IMR-90 (cell line): ENCODE measurements at regions not wholly inside any gene's neighbourhood (a gene's known extent, or its start where the extent isn't known, plus 50 kb on each side); places are given as distances from the start of the nearest gene placed in this dataset.

Experiments
- ATAC-seq: fragments of 200-7000 bp; cut with Tn5 transposase; 2 replicates; pipeline ENCODE4 v1.9.1; 2020; ENCODE audit warnings: low read depth, mild to moderate bottlenecking, moderate library complexity
- BruUV-seq: library from RNA; stranded (reverse); fragments of 400-500 nt; replicated peaks from 2 replicates; lab custom pipeline; 2021; lab: Mats Ljungman, UMichigan
- CTCF ChIA-PET: fragments of 300-600 bp; formaldehyde crosslinking; extraction: SDS; loops from one replicate; lab custom pipeline; 2021; ENCODE audit warnings: antibody characterized with exemption; lab: Yijun Ruan, JAX
- POLR2A ChIA-PET: fragments of 300-600 bp; sonication (Branson Sonifier 250); formaldehyde crosslinking; loops from one replicate; lab custom pipeline; 2022; ENCODE audit warnings: antibody characterized with exemption; ENCODE audit not compliant: unreplicated experiment; lab: Charles Lee
- DNase-seq: peaks from one replicate; pipeline ENCODE4 v3.0.0; 2013
- H2AFZ ChIP-seq: replicated peaks from 2 replicates; pipeline ENCODE3; 2013; ENCODE audit warnings: low read length, mild to moderate bottlenecking; ENCODE audit not compliant: poor library complexity
- H2AK5ac ChIP-seq: 2 replicates; pipeline ENCODE4 v1.6.1; 2013; ENCODE audit warnings: low read depth, low read length, inconsistent platforms
- H2AK9ac ChIP-seq: replicated peaks from 2 replicates; pipeline ENCODE3; 2013; ENCODE audit warnings: mild to moderate bottlenecking, low read depth, low read length, moderate library complexity; ENCODE audit not compliant: poor library complexity
- H2BK120ac ChIP-seq: 2 replicates; pipeline ENCODE4 v1.6.1; 2013; ENCODE audit warnings: low read depth, low read length, inconsistent platforms
- H2BK15ac ChIP-seq: 3 replicates; pipeline ENCODE4 v1.6.1; 2013; ENCODE audit warnings: low read depth, low read length, inconsistent platforms
- H2BK20ac ChIP-seq: 2 replicates; pipeline ENCODE4 v1.6.1; 2013; ENCODE audit warnings: low read depth, mild to moderate bottlenecking, inconsistent platforms, low read length, moderate library complexity
- H2BK5ac ChIP-seq: 2 replicates; pipeline ENCODE4 v1.6.1; 2013; ENCODE audit warnings: mild to moderate bottlenecking, low read depth, low read length, inconsistent platforms; ENCODE audit not compliant: poor library complexity, severe bottlenecking
- H3K14ac ChIP-seq: replicated peaks from 2 replicates; pipeline ENCODE4 v1.6.1; 2013; ENCODE audit warnings: low read depth, low read length, inconsistent platforms
- H3K18ac ChIP-seq: 2 replicates; pipeline ENCODE4 v1.6.1; 2013; ENCODE audit warnings: low read depth, low read length, control low read depth
- H3K23ac ChIP-seq: 2 replicates; pipeline ENCODE4 v1.6.1; 2013; ENCODE audit warnings: low read depth, low read length, inconsistent platforms
- H3K27ac ChIP-seq: 2 replicates; pipeline ENCODE4 v1.5.1; 2013; ENCODE audit warnings: mild to moderate bottlenecking, control low read depth, low read length; ENCODE audit not compliant: insufficient read depth
- H3K27me3 ChIP-seq: 2 replicates; pipeline ENCODE4 v1.6.1; 2013; ENCODE audit warnings: low read length; ENCODE audit not compliant: control insufficient read depth, insufficient read depth
- H3K36me3 ChIP-seq: 2 replicates; pipeline ENCODE4 v1.6.1; 2013; ENCODE audit warnings: low read length, mixed read lengths; ENCODE audit not compliant: control insufficient read depth, insufficient read depth
- H3K4ac ChIP-seq: 2 replicates; pipeline ENCODE4 v1.6.1; 2013; ENCODE audit warnings: low read depth, low read length, inconsistent platforms
- H3K4me1 ChIP-seq: 2 replicates; pipeline ENCODE4 v1.6.1; 2013; ENCODE audit warnings: low read length, mixed read lengths; ENCODE audit not compliant: control insufficient read depth, insufficient read depth
- H3K4me2 ChIP-seq: 2 replicates; pipeline ENCODE4 v1.6.1; 2013; ENCODE audit warnings: low read depth, mild to moderate bottlenecking, control low read depth, low read length, moderate library complexity
- H3K4me3 ChIP-seq: 2 replicates; pipeline ENCODE4 v1.5.1; 2013; ENCODE audit warnings: low read depth, mild to moderate bottlenecking, control low read depth, low read length, moderate library complexity; ENCODE audit not compliant: insufficient read depth
- H3K56ac ChIP-seq: 2 replicates; pipeline ENCODE4 v1.6.1; 2013; ENCODE audit warnings: low read length, inconsistent platforms; ENCODE audit not compliant: insufficient read depth; ENCODE audit errors: extremely low read depth
- H3K79me1 ChIP-seq, 2 experiments: 2 replicates each; pipeline ENCODE4 v1.6.1; 2013; ENCODE audit warnings: low read length in 2 of 2, inconsistent platforms in 1 of 2, low read depth in 1 of 2
- H3K9ac ChIP-seq: 2 replicates; pipeline ENCODE4 v1.6.1; 2013; ENCODE audit warnings: low read depth, low read length, control low read depth
- H3K9me1 ChIP-seq: 2 replicates; pipeline ENCODE4 v1.6.1; 2013; ENCODE audit warnings: low read length, inconsistent platforms; ENCODE audit not compliant: insufficient read depth
- H3K9me3 ChIP-seq: 2 replicates; pipeline ENCODE4 v1.6.1; 2013; ENCODE audit warnings: low read length; ENCODE audit not compliant: control insufficient read depth, insufficient read depth
- H4K20me1 ChIP-seq: 2 replicates; pipeline ENCODE4 v1.6.1; 2013; ENCODE audit warnings: low read length, inconsistent platforms; ENCODE audit not compliant: insufficient read depth
- H4K5ac ChIP-seq: 2 replicates; pipeline ENCODE4 v1.6.1; 2013; ENCODE audit warnings: mild to moderate bottlenecking, low read depth, low read length, control low read depth
- H4K8ac ChIP-seq, 2 experiments: 2 replicates each; pipeline ENCODE4 v1.6.1; 2013; ENCODE audit warnings: low read depth in 2 of 2, low read length in 2 of 2, control low read depth in 1 of 2, inconsistent platforms in 1 of 2
- H4K91ac ChIP-seq: 2 replicates; pipeline ENCODE4 v1.6.1; 2013; ENCODE audit warnings: low read depth, low read length, inconsistent platforms; ENCODE audit not compliant: insufficient read depth
- CEBPB ChIP-seq: IDR thresholded peaks from 2 replicates; pipeline ENCODE4 v1.6.1; 2012; ENCODE audit warnings: low read depth, low read length, improper control_type of control experiment
- CHD1 ChIP-seq: IDR thresholded peaks from 2 replicates; pipeline ENCODE4 v1.6.1; 2012; ENCODE audit warnings: low read depth, low read length, improper control_type of control experiment
- ELK1 ChIP-seq: fragments of 150-350 bp; IDR thresholded peaks from 2 replicates; pipeline ENCODE4 v1.6.1; 2016; ENCODE audit warnings: low read depth, mild to moderate bottlenecking, low read length, moderate library complexity, borderline replicate concordance
- MAFK ChIP-seq: IDR thresholded peaks from 2 replicates; pipeline ENCODE4 v1.6.1; 2012; ENCODE audit warnings: low read depth, low read length, improper control_type of control experiment
- MXI1 ChIP-seq: IDR thresholded peaks from 2 replicates; pipeline ENCODE4 v1.6.1; 2012; ENCODE audit warnings: low read depth, mild to moderate bottlenecking, low read length, moderate library complexity, borderline replicate concordance
- POLR2A ChIP-seq: IDR thresholded peaks from 2 replicates; pipeline ENCODE4 v1.6.1; 2012; ENCODE audit warnings: mild to moderate bottlenecking, low read depth, low read length
- RFX5 ChIP-seq: IDR thresholded peaks from 2 replicates; pipeline ENCODE4 v1.8.0; 2012; ENCODE audit warnings: low read depth, mild to moderate bottlenecking, low read length, moderate library complexity
- SMC3 ChIP-seq: fragments of 150-350 bp; IDR thresholded peaks from 2 replicates; pipeline ENCODE4 v1.6.1; 2016; ENCODE audit warnings: low read depth, mild to moderate bottlenecking, antibody characterized with exemption, low read length, moderate library complexity
- WGBS, 2 experiments: methylation state at CpG; one replicate each; pipeline versions ENCODE4 v1.1.5 to v1.1.7; 2013; ENCODE audit warnings: missing lambda C conversion rate in 2 of 2; ENCODE audit not compliant: insufficient read length in 1 of 2; ENCODE audit errors: extremely low coverage in 2 of 2; 5-methylcytosine and 5-hydroxymethylcytosine counted together
- dilution Hi-C: fragments of 300-500 bp; cut with HindIII; formaldehyde crosslinking; loops from one replicate; pipeline ENCODE4 v1.14.3; 2018; ENCODE audit warnings: low sequenced_read_pairs; ENCODE audit not compliant: unreplicated experiment
- in situ Hi-C: fragments of 300-500 bp; cut with MboI; formaldehyde crosslinking; loops from 3 replicates; pipeline ENCODE4 v1.14.3; 2019; ENCODE audit warnings: low sequenced_read_pairs, inconsistent platforms, mixed read lengths
- intact Hi-C: fragments of 100-400 bp; cut with micrococcal nuclease; formaldehyde crosslinking; loops from 2 replicates; pipeline ENCODE4 v1.10.0; 2022
- TF ChIP-seq, protein P1 (sequence below): fragments of 150-350 bp; IDR thresholded peaks from 2 replicates; pipeline ENCODE4 v1.6.1; 2017; ENCODE audit warnings: mild to moderate bottlenecking, antibody characterized with exemption, low read length, low read depth

DNA sequence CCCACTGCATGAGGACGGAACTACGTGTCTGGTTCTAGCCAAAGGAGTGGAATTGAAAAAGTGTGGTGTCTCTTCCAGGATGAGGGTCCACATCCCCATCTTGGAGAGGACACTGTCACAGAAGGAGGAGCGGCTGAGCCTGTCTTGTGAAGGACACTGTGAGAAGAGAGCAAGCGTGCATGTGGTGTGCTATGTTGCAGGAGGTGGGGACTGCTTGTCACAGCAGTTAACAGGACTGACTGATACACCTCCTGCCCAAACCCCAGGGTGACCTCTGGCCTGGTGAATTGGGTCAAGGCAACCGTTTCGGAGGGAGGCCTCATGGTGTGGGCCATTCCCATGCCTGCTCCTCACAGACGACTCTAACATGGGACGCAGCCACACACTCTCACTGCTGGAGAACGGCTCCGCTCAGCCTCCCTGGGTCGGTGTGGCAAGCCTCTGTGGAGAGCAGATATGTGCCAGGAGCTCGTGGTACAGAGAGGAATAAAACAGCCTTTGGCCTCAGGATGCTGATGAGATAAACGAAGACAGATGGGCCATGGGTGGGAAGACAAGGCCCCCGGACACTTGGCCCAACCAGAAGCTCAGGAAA is 56.4 kb upstream of the RBFOX3 start:
- Histone ChIP-seq H3K56ac (no peak overlapping the region), H3K27ac (no peak overlapping the region), H4K8ac (no peak overlapping the region), H3K9ac (no peak overlapping the region), H3K27me3 (peaks cover 15% of the 10 kb centered on the region; the same call in 1 of the 2 replicates), H4K5ac (no peak overlapping the region), H2BK15ac (no peak overlapping the region), H3K18ac (no peak overlapping the region), H2AK9ac (no peak overlapping the region), H2BK120ac (no peak overlapping the region), H3K79me1 (no peaks in the 10 kb centered on the region), H2AK5ac (no peak overlapping the region), H2AFZ (no peak overlapping the region), H2BK5ac (no peak overlapping the region), H3K9me3 (no peaks in the 10 kb centered on the region), H3K4me2 (no peak overlapping the region), H3K4me3 (no peak overlapping the region), H3K23ac (no peak overlapping the region), H3K9me1 (no peaks in the 10 kb centered on the region), H2BK20ac (no peak overlapping the region), H3K14ac (no peak overlapping the region), H3K36me3 (no peaks in the 10 kb centered on the region), H3K4ac (no peak overlapping the region), H4K91ac (no peak overlapping the region), H3K4me1 (no peaks in the 10 kb centered on the region), H4K20me1 (no peaks in the 10 kb centered on the region)
- WGBS, 2 experiments, result 48% methylated on average over 8 of the region's 14 CpGs; no CpG with 5 or more reads in 1 of the 2 experiments
- dilution Hi-C loops, result no loop called here
- in situ Hi-C loops, result no loop called here
- ChIA-PET POLR2A (no interaction called here), CTCF (no interaction called here)
- BruUV-seq, result no TSS peak
- DNase-seq, result no peak
- intact Hi-C loops, result no loop called here
- no peak for TF ChIP-seq ELK1
- no peak for TF ChIP-seq POLR2A
- TF ChIP-seq MXI1, result no peak
- TF ChIP-seq, protein P1, sequence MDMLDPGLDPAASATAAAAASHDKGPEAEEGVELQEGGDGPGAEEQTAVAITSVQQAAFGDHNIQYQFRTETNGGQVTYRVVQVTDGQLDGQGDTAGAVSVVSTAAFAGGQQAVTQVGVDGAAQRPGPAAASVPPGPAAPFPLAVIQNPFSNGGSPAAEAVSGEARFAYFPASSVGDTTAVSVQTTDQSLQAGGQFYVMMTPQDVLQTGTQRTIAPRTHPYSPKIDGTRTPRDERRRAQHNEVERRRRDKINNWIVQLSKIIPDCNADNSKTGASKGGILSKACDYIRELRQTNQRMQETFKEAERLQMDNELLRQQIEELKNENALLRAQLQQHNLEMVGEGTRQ, result no peak
- TF ChIP-seq RFX5, result no peak
- no peak for TF ChIP-seq CHD1
- TF ChIP-seq CEBPB, result no peak
- TF ChIP-seq MAFK, result no peak
- TF ChIP-seq SMC3, result no peak
- no peak for ATAC-seq
